Occipital lobe (tissue), 1 donor: ENCODE measurements at regions not wholly inside any gene's neighbourhood (a gene's known extent, or its start where the extent isn't known, plus 50 kb on each side); places are given as distances from the start of the nearest gene placed in this dataset.

ENCODE experiments used
- DNase-seq: peaks from one replicate; lab custom pipeline; 2025; lab: John Stamatoyannopoulos, UW

DNA sequence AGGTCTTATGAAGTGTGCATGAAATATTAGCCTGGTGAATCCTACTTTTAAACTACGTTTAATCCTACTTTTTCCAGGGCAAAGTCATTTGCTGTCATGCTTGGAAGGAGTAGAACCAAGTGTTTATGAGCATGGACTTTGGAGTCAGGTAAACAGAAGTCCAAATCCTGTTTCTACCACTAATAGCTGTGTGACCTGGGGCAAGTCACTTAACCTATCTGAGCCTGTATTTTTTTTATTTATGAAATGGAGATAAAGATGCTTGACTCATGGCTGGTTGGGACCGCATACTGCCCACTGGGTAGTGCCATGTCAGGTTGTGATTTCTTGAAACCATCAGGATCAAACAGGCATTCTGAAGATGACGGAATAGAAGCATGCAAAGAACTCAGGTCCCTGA is 249.6 kb downstream of the BAMBI start:
- DNase-seq: no peak

DNA sequence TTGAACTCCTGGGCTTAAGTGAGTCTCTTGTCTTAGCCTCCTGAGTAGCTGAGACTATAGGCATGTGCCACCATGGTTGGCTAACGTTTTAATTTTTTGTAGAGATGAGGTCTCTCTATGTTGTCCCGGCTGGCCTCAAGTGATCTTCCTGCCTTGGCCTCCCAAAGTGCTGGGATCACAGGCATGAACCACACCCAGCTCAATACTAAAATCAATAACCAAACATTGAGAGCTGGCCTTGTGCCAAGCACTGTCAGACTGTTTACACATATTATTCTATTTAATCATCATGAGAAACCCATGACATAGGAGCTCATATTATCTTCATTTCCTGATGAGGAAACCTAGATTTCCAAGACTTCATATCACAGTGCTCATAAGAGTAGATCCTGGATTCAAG is 251.2 kb downstream of the BAMBI start:
- DNase-seq: no peak

DNA sequence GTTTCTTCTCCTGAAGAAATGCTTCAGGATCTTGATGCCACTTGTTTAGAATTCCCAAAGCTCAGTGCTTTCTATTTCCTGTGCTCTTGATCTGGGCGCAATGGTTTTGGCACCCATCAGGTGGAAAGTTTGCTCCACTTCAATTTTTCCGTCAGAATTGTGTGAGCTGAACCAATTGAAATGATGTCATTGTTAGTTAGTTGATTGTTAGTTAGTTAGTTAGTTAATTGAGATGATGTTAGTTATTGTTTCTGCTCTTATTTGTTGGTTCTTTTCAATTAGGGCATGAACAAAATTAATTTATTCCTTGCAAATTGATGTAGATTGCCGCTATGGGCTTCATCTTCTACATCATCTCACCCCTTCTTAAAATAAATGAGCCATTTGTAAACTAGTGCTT is 252.6 kb downstream of the BAMBI start:
- no peak for DNase-seq

DNA sequence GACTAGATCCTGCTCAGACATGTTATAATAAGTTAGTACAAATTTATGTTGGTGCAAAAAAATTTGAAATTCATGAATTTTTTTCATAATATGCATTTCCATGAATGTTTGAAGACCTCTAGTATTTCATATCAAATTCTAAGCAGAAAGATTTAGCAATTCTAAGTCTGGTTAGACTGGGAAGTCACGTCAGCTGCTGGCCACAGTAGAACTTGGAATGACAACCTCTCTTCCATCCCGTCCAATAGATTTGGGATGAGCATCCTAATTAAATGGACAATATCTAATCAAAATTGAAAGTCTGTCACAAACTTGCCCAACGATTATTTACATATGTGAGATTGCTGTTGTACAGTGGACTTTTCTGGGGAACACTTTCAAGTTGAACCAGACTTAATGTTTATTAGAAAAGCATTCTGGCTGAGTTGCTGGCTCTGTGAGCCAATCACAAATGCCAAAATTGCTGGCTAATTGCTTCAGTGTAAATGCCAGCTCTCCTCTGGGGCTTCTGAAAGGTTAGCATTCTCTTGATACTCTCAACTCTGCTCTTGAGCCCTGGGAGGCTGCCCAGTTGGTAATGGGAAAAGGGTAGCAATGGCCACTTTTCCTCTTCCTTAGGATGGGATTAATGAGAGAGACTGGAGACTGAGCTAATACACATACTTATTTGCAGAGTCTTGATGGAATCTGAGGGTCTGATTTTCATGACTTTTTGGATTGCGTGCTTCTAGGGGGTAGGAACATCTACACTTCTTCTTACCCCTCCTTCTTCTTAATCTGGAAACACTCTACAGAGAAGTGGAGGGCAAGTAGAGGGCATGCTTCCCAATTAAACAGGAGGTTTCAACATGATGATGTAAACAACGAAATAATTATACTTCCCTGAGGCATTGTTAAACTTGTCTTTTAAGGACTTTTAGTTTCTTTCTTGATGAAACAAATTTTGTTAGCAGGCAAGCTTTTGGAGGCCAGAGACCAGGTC is 253.5 kb downstream of the BAMBI start:
- DNase-seq: no peak

DNA sequence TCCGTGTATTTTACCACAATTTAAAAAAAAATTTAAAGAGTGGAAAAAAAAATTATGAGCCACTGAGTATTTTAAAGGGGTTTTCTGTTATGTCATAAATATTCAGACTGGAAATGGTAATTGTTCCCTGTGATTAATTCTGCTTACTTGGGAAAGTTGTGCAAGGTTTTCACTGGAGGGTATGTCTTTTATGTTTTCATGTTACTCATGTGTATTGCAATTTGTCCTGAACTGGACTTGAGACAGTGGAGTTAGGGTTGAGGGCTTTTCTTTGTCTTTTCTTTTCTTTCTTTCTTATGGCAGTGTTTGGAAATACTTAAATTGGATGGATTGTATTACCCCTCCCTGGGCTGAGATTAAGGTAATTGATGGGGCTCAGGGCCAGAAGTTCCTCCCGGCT is 257.7 kb downstream of the BAMBI start:
- no peak for DNase-seq

DNA sequence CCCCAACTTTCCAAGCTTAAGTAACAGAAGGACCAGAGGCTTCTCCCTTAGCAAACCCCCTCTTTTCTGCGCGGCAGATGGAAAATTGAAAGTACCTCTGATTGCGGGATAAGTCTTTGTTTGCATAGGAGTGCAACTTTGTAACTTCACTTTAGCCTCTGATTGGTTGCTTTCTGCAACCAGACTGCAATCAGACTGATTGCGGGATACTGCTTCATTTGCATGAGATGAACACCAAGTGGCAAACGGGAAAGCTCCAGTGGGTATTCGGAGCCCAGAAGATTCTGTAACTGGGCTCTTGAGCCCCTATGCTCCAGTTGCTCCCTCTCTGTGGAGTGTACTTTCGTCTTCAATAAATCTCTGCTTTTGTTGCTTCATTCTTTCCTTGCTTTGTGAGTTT is 260.6 kb downstream of the BAMBI start:
- no peak for DNase-seq

DNA sequence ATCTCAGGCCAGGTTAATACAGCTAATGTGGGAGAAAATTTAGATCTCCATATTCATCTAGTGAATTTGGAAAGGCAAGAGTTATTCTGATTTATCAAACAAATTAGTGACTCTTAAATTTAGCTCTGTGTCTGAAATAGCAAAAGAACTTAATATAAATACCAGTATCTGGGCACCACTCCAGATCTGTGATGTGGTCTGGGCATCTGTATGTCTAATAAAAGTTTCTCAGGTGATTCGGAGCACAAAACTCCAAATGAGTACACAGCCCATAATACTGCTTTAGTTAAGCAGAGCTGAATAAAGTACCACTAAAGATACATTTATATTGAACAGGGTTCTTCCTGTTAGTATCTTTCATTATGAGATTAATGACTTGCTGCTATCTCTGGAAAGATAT is 261.4 kb downstream of the BAMBI start:
- DNase-seq: no peak

DNA sequence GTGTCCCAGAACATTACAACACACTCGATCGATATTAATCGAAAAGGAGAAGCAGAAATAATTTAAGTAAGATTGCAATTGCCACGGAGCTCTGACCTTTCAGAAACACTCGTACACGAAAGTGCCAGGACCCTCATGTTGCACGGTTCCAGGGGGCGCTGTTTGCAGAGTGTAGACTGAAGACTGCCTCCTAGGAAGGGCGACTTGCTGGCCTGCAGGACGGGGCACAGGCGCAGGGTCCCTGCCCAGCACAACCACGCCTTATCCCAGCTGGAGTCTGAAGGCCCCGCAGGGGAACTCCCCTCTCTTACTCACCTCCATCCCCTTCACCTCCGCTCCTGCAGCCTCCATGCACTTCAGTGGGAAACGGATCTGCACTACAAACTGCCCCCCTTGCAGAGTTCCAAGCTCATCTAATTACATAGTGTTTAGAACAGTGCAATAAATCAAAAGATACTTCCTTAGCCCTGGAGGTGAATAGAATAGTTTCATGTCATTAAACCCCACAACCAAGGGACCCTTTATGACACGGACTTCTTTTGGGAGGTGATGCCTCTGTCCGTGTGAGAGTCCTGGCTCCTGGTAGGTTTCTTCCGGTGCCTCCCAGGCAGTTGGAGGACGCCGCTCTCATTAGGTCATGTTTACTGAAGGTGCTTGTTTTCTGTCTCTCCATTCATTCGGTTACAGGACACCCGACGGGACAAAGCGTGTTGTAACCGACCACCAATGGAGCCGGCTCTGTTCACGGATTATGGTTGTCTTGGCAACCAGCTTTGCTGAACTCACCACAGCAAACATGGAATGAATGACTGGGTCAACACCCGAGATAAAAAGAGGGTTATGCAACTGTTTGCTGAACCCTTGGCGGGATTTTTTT is 262.2 kb downstream of the BAMBI start:
- peak; percentile 7 for DNase-seq

DNA sequence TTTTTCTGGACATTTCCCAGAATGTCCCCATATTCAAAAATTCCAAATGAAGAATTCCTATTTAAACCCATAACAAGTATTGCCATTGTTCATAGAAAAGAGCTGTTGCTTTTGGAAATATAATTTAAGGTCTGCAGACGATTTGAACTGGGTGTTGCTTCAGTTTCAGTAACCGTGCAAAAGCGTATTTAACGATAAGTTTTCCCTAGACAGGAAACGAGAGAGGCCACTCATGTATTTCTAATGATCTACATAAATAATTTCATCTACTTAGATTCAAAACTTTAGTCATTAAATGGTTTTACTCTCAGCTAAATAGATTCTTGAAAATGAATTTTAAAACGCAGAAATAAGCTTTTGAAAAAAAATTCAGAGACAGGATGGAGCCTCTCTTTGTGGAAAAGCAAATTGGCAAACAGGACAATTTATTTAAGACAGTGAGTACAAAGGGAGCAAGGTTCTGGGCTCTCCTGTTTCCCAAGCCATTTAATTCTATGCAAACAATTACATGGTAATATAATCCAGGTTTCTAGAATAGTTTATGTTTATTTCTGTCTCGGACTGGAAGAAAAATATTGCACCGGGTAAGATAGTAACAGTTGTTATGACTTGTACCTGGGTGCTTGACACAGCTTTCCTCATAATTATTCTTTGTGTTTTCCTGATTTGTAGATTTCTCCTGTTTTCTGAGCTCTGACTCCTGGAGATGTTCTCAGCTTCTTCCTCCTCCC is 263.0 kb downstream of the BAMBI start:
- DNase-seq: no peak

DNA sequence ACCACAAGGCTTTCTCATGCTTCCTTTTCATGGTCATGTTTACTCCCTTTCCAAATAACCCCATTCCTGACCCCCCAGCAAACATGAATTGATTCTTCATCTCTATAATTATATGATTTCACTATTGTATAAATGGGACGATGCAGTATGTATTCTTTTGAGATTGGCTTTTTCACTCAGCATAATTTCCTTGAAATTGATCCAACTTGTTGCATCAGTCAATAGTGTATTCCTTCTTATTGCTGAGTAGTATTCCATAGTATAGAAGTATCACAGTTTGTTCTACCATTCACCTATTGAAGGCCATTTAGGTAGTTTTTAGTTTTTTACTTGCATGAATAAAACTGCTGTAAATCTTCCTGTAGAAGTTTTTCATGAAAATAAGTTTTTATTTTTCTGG is 264.7 kb downstream of the BAMBI start:
- no peak for DNase-seq

DNA sequence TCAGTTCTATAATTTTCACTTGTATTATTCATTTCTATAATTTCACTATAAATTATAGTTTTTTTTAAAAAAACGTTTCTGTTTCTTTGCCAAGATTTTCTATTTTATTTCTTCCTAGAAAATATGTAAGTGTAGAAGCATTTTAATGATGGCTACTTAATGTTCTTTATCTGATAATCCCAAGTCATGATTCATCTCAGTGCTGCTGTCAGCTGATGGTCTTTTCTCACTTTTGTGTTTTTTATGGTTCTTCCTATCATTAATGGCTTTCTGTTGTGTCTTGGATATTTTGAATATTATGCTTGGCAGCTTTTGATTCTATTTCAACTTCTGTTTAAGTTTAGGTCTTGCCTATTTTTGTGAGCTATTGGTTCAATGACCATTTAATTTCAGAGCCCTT is 268.6 kb downstream of the BAMBI start:
- DNase-seq: no peak

DNA sequence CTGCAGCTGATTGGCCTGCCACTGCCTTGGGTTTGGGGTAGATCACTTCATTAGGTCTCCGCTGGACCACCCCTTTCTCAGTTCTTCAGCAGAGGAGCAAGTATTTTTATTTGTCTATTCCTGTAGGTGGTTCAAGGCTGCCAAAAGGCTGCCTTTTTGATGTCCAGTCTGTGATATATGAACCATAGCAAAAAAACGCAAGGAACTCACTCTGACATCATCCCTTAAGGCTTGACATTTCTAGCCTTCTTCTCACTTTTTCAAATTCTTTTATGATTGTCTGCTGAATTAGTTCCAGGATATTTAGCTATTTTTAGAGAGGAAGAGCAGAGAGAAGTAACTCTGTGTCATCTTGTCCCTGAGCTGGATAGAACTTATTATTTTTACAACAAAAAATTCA is 269.2 kb downstream of the BAMBI start:
- no peak for DNase-seq

DNA sequence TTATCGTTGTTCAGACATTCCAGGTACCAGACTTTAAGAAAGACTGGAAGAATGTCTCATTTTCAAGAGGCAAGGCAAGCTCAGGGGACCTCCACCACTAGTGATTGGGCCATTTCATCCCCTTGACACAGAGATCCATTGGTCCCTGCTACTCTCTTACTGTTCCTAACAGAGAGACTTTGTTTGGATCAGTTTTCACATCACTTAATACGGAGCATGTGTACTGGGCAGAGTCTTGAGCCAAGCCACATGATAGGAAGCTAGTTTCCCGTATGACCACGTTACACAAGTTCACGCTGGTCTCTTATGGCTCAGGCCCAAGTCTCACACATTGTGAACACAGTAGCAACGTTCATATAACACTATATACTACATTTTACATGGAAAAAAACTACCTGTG is 269.9 kb downstream of the BAMBI start:
- no peak for DNase-seq

DNA sequence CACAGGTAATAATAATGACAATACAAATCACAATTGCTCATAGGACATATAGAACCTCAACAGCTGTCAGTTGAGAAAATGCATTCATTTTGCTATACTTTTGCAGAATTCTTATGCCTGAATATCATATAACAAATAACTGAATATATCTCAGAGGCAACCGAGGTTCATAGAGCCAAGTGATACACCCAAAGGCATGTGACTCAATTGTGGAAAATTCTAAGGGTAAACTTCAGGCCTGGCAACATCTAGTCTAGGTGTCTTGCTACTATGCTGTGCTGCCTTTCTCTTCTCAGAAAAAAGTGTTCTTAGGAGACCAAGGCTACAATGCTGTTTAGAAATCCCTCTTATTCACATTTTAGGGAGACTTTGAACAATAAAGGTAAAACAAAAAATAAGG is 270.7 kb downstream of the BAMBI start:
- DNase-seq: no peak

DNA sequence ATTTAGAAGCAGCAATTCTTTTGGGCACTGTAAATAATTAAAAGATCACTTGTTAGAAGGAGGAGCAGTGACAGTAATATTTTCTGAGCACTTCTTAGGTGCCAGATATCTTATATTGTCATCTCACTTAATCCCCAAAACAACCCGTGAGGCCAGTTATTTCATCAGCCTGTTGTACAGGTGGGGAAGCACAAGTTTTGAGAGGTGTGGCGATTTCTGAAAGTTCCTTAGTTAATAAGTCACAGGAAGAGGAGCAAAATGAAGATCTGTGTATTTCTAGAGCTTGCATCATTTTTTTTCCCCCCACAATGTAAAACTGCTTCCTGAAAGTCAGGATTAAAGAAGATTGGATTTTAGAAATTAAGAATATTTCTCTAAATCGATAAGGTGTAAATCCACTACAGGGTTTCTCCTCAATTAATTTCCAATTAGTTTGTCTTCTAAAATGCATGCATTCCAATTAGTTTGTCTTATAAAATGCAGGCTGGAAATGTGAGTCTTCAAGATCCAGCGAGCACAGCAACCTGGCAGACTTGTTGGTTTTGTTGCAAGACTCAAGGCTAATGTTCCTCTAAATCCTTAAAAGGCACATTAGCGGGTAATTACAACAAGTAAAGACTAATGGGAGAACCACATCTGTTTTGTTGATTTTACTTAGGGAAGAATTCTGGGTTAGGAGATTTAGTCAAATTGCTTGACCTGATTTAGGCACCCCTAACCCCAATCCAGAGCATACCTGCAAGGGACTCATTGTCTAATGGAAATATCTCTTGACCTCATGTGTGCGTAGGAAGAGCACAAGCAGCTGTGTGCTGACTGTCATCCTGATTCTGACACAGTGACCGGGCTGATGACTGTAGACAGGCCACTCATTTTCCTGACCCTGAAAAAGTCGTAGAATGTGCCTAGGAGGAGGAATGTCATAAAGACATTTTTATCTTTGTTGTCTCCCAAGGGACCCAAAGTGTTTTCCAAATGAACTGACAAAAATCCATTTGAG is 272.0 kb downstream of the BAMBI start:
- DNase-seq: no peak

DNA sequence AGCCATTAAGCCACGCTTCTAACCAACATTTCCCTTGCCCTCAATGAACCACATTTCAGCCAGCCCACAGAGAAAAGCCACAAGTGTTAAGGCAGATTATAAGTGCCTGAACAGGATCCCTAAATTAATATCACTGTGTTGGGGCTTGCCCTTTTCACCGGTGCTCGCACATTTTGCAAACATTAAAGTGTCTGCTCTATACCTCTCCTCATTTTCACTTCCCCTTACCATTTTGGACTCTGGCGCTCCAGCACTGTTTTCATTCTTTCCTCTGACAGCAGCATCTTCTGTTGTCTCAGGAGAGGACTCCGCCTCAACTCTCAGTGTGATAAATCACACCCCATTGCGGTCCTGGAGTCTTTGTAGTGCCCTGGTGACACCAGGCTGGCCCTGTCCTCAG is 274.2 kb downstream of the BAMBI start:
- DNase-seq: no peak

DNA sequence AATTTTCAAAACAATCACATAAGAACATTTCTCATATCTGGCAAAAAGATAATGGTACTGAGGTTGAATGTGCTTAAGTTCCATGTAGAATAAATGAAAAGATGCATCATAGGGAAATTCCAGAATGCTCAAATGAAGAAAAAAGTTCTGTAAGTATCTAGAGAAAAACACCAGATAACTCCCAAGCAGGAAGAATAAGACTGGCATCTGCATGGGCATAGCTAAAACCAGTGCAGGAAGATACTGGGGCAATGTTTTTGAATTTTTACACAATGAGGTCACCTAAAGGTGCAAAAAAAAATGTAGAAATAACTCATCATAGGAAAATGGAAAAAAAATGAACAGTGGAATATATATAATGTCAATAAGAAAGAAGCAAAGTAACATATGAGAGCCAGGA is 275.2 kb downstream of the BAMBI start:
- DNase-seq: no peak

DNA sequence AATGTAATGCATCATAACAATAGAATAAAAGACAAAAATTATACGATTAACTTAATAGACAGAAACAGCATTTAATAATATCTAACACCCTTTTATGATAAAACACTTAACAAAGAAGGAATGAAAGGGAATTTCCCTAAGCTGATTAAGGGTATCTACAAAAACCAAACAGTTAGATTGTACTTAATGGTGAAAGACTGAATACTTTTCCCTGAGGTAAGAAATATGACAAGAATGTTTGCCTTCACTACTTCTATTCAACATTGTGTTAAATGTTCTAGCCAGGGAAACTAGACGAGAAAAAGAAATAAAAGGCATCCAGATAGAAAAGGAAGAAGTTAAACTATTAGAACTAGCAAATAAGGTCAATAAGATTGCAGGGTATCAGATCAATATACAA is 276.9 kb downstream of the BAMBI start:
- DNase-seq: no peak

DNA sequence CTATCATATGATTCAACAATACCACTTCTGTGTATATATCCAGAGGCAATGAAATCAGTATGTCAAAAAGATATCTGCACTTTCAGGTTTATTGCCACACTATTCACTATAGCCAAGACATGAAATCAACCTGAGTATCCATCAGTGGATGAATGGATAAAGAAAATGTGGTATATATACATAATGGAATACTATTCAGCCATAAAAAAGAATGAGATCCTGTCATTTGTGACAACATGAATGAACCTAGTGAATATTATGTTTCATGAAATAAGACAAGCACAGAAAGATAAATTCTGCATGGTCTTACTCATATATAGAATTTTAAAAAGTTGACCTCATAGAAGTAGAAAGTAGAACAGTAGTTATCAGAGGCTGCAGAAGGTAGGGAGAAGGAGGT is 281.1 kb downstream of the BAMBI start:
- no peak for DNase-seq

DNA sequence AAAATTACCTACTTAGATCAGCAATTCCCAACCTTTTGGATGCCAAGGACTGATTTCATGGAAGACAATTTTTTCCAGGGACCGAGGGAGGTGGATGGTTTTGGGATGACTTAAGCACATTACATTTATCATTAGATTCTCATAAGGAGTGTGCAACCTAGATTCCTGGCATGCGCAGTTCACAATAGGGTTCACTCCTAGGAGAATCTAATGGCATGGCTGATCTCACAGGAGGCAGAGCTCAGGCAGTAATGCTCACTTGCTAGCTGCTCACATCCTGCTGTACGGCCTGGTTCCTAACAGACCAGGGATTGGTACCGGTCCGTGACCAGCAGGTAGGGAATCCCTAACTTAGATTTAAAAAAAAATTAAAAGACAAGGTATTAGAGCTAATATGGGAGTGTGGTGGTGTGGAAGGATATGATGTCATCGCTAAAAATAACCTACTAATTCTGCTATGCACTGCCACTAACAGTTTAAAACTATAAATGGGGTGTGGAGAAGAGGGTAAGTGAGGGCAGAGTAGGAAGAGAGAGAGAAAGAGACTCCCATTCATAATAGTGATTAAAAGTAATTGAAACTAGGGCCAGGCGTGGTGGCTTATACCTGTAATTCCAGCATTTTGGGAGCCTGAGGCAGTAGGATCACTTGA is 282.7 kb downstream of the BAMBI start:
- DNase-seq: no peak
